Liver (tissue), 3 donors: ENCODE measurements at regions not wholly inside any gene's neighbourhood (a gene's known extent, or its start where the extent isn't known, plus 50 kb on each side); places are given as distances from the start of the nearest gene placed in this dataset.

Experiments used
- ATF3 ChIP-seq: IDR thresholded peaks from 2 replicates; pipeline ENCODE4 v1.6.1; 2016; ENCODE audit warnings: antibody characterized with exemption
- CTCF ChIP-seq: fragments of 150-350 bp; IDR thresholded peaks from 2 replicates; pipeline ENCODE4 v1.5.1; 2017; ENCODE audit warnings: improper control_type of control experiment, low read depth, low read length; ENCODE audit not compliant: missing input control
- EGR1 ChIP-seq, 2 donors: IDR thresholded peaks; 2 replicates each; pipeline ENCODE4 v1.6.1; 2016 to 2018; ENCODE audit warnings: antibody characterized with exemption in 2 of 2, low read depth in 2 of 2
- GABPA ChIP-seq, 2 donors: IDR thresholded peaks in 1 of 2; conservative IDR thresholded peaks in 1 of 2; 2 replicates each; pipeline ENCODE4 v1.6.1; 2016; ENCODE audit warnings: antibody characterized with exemption in 2 of 2, mild to moderate bottlenecking in 1 of 2, moderate library complexity in 1 of 2
- JUND ChIP-seq, 2 donors: IDR thresholded peaks; 2 replicates each; pipeline ENCODE4 v1.6.1; 2016; ENCODE audit warnings: antibody characterized with exemption in 2 of 2
- MAX ChIP-seq: IDR thresholded peaks from 2 replicates; pipeline ENCODE4 v1.6.1; 2016; ENCODE audit warnings: antibody characterized with exemption
- RAD21 ChIP-seq, 2 donors: IDR thresholded peaks; 2 replicates each; pipeline ENCODE4 v1.6.1; 2016; ENCODE audit warnings: antibody characterized with exemption in 2 of 2, mild to moderate bottlenecking in 2 of 2
- REST ChIP-seq: IDR thresholded peaks from 2 replicates; pipeline ENCODE4 v1.6.1; 2016; ENCODE audit warnings: antibody characterized with exemption, mild to moderate bottlenecking
- RXRA ChIP-seq, 2 donors: IDR thresholded peaks; 2 replicates each; pipeline ENCODE4 v1.6.1; 2017 to 2018; ENCODE audit warnings: antibody characterized with exemption in 2 of 2, mild to moderate bottlenecking in 1 of 2
- SP1 ChIP-seq: IDR thresholded peaks from 2 replicates; pipeline ENCODE4 v1.6.1; 2018; ENCODE audit warnings: antibody characterized with exemption, mild to moderate bottlenecking
- TAF1 ChIP-seq: conservative IDR thresholded peaks from 2 replicates; pipeline ENCODE4 v1.6.1; 2016; ENCODE audit warnings: antibody characterized with exemption, mild to moderate bottlenecking
- YY1 ChIP-seq: IDR thresholded peaks from 2 replicates; pipeline ENCODE4 v1.6.1; 2016; ENCODE audit warnings: antibody characterized with exemption, mild to moderate bottlenecking
- ZBTB33 ChIP-seq: IDR thresholded peaks from 2 replicates; pipeline ENCODE4 v1.6.1; 2016; ENCODE audit warnings: antibody characterized with exemption
- donor health status: healthy.
- donor health status: healthy.

GRCh38 chr4:63233671-63234070, 1175.6 kb downstream of the TECRL start:
- TF ChIP-seq CTCF (no peak), MAX (no peak), TAF1 (no peak), REST (no peak), EGR1 (IDR thresholded peaks at IDR 0.05; ENCODE audit: low read depth in 2 of 2) (no peak), JUND (IDR thresholded peaks at IDR 0.05) (no peak), ZBTB33 (no peak), SP1 (no peak), RXRA (IDR thresholded peaks at IDR 0.05) (no peak), ATF3 (no peak), RAD21 (IDR thresholded peaks at IDR 0.05) (no peak), YY1 (no peak), GABPA (IDR thresholded peaks at IDR 0.05 in 1 of 2, conservative IDR thresholded peaks at IDR 0.05 in 1 of 2) (no peak)
